WTC11 (cell line): ENCODE measurements at regions not wholly inside any gene's neighbourhood (a gene's known extent, or its start where the extent isn't known, plus 50 kb on each side); places are given as distances from the start of the nearest gene placed in this dataset.
"Not testable (repeated sequence)": the region's sequence is repeated elsewhere in the genome, so short reads cannot be mapped to it uniquely, and the experiment has no call there.

Source experiments
- ATAC-seq: fragments of 200-7000 bp; cut with Tn5 transposase; 2 replicates; pipeline ENCODE4 v1.10.0; 2021; ENCODE audit warnings: mild to moderate bottlenecking, moderate library complexity
- CTCF ChIA-PET: fragments of 300-600 bp; sonication (Branson Sonifier 250); formaldehyde crosslinking; loops from one replicate; lab custom pipeline; 2021; ENCODE audit warnings: antibody characterized with exemption; lab: Charles Lee
- POLR2A ChIA-PET: fragments of 350-600 bp; sonication (Branson Sonifier 250); formaldehyde crosslinking; loops from one replicate; lab custom pipeline; 2021; ENCODE audit warnings: antibody characterized with exemption; lab: Charles Lee
- DNase-seq: peaks from one replicate; pipeline ENCODE4 v3.0.0; 2021; ENCODE audit warnings: low spot score
- H3K27ac Mint-ChIP-seq: 2 replicates; pipeline ENCODE4 v1.8.0; 2021; ENCODE audit warnings: mixed read lengths
- H3K27me3 Mint-ChIP-seq: 2 replicates; pipeline ENCODE4 v1.8.0; 2021; ENCODE audit warnings: low read depth, mild to moderate bottlenecking, moderate library complexity, mixed read lengths
- H3K36me3 Mint-ChIP-seq: 2 replicates; pipeline ENCODE4 v1.8.0; 2021; ENCODE audit warnings: mixed read lengths
- H3K4me1 Mint-ChIP-seq: 2 replicates; pipeline ENCODE4 v1.8.0; 2022; ENCODE audit warnings: mixed read lengths
- H3K4me3 Mint-ChIP-seq: 2 replicates; pipeline ENCODE4 v1.8.0; 2021; ENCODE audit warnings: mild to moderate bottlenecking, moderate library complexity, mixed read lengths
- H3K9me3 Mint-ChIP-seq: 2 replicates; pipeline ENCODE4 v1.8.0; 2021; ENCODE audit warnings: mixed read lengths
- E2F1 ChIP-seq: sonication (generic); formaldehyde crosslinking; IDR thresholded peaks from 2 replicates; pipeline ENCODE4 v1.8.0; 2022; ENCODE audit warnings: mild to moderate bottlenecking, missing genetic modification reagents
- EMX1 ChIP-seq: fragments of 250-450 bp; sonication (Bioruptor Pico); IDR thresholded peaks from 2 replicates; pipeline ENCODE4 v1.8.0; 2021; ENCODE audit warnings: mild to moderate bottlenecking
- ETV6 ChIP-seq: sonication (generic); formaldehyde crosslinking; IDR thresholded peaks from 2 replicates; pipeline ENCODE4 v1.8.1; 2022; ENCODE audit warnings: mild to moderate bottlenecking, missing genetic modification reagents
- FOXJ3 ChIP-seq: sonication (generic); formaldehyde crosslinking; IDR thresholded peaks from 2 replicates; pipeline ENCODE4 v1.9.0; 2021; ENCODE audit warnings: missing genetic modification reagents, mild to moderate bottlenecking, borderline replicate concordance
- IRF2 ChIP-seq: sonication (generic); formaldehyde crosslinking; IDR thresholded peaks from 2 replicates; pipeline ENCODE4 v1.8.0; 2022; ENCODE audit warnings: low read depth, missing genetic modification reagents, borderline replicate concordance
- NR3C1 ChIP-seq: sonication (generic); formaldehyde crosslinking; conservative IDR thresholded peaks from 2 replicates; pipeline ENCODE4 v1.8.1; 2023; ENCODE audit warnings: low read depth, mild to moderate bottlenecking, missing genetic modification reagents
- PRRX2 ChIP-seq: fragments of 250-450 bp; sonication (Bioruptor Pico); IDR thresholded peaks from 2 replicates; pipeline ENCODE4 v1.8.0; 2021; ENCODE audit warnings: mild to moderate bottlenecking
- RORB ChIP-seq: fragments of 250-450 bp; sonication (Bioruptor Pico); IDR thresholded peaks from 2 replicates; pipeline ENCODE4 v1.9.0; 2021; ENCODE audit warnings: mild to moderate bottlenecking
- SMAD4 ChIP-seq: sonication (generic); formaldehyde crosslinking; IDR thresholded peaks from 2 replicates; pipeline ENCODE4 v1.8.0; 2022; ENCODE audit warnings: mild to moderate bottlenecking, missing genetic modification reagents
- SP1 ChIP-seq: sonication (generic); formaldehyde crosslinking; conservative IDR thresholded peaks from 2 replicates; pipeline ENCODE4 v1.8.1; 2022; ENCODE audit warnings: missing genetic modification reagents
- TCF7 ChIP-seq: sonication (generic); formaldehyde crosslinking; IDR thresholded peaks from 2 replicates; pipeline ENCODE4 v1.8.0; 2022; ENCODE audit warnings: mild to moderate bottlenecking, low read depth, missing genetic modification reagents, moderate library complexity
- TEAD1 ChIP-seq: sonication (generic); formaldehyde crosslinking; IDR thresholded peaks from 2 replicates; pipeline ENCODE4 v1.8.0; 2022; ENCODE audit warnings: mild to moderate bottlenecking, missing genetic modification reagents
- ZNF232 ChIP-seq: sonication (generic); formaldehyde crosslinking; IDR thresholded peaks from 2 replicates; pipeline ENCODE4 v1.8.0; 2022; ENCODE audit warnings: mild to moderate bottlenecking, missing genetic modification reagents
- ZNF281 ChIP-seq: sonication (generic); formaldehyde crosslinking; IDR thresholded peaks from 2 replicates; pipeline ENCODE4 v1.8.0; 2023; ENCODE audit warnings: mild to moderate bottlenecking, missing genetic modification reagents
- ZNF425 ChIP-seq: fragments of 250-450 bp; sonication (Bioruptor Pico); conservative IDR thresholded peaks from 2 replicates; pipeline ENCODE4 v1.9.0; 2021; ENCODE audit warnings: mild to moderate bottlenecking
- ZNF532 ChIP-seq: fragments of 250-450 bp; sonication (Bioruptor Pico); IDR thresholded peaks from 2 replicates; pipeline ENCODE4 v1.9.0; 2021; ENCODE audit warnings: mild to moderate bottlenecking, borderline replicate concordance
- TF ChIP-seq, protein P1 (sequence below): fragments of 250-450 bp; sonication (Bioruptor Pico); IDR thresholded peaks from 2 replicates; pipeline ENCODE4 v1.9.0; 2021; ENCODE audit warnings: mild to moderate bottlenecking
- TF ChIP-seq, protein P2 (sequence below): fragments of 250-450 bp; sonication (Bioruptor Pico); IDR thresholded peaks from 2 replicates; pipeline ENCODE4 v1.9.0; 2021; ENCODE audit warnings: mild to moderate bottlenecking

- ATAC-seq, H3K9me3 Mint-ChIP-seq, H3K27me3 Mint-ChIP-seq, CTCF ChIA-PET, H3K36me3 Mint-ChIP-seq: not testable (repeated sequence)
- H3K4me3 Mint-ChIP-seq, result peak overlapping the region; percentile 78
- H3K27ac Mint-ChIP-seq, result peak overlapping the region; percentile 94
- peaks cover 30% of the 10 kb centered on the region for H3K4me1 Mint-ChIP-seq
- POLR2A ChIA-PET, result interaction anchor here (0.6 kb wide), 1 partner anchor 383 kb away, joined by 3 read pairs; no protein-coding TSS in a partner anchor
- peak; percentile 27 for DNase-seq
- TF ChIP-seq ZNF281, result peak; percentile 69; the same call in 1 of the 2 replicates
Observed at GRCh38 chr7:86340407-86340806, 303.3 kb upstream of the GRM3 start.

- CTCF ChIA-PET, result interaction anchor here (0.6 kb wide), 1 partner anchor 19 kb away, joined by 3 read pairs; no protein-coding TSS in a partner anchor
- TF ChIP-seq, protein P1, sequence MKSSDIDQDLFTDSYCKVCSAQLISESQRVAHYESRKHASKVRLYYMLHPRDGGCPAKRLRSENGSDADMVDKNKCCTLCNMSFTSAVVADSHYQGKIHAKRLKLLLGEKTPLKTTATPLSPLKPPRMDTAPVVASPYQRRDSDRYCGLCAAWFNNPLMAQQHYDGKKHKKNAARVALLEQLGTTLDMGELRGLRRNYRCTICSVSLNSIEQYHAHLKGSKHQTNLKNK (CRISPR knock-in tag), result no peak
- TF ChIP-seq TCF7 (CRISPR knock-in tag), result no peak
- TF ChIP-seq ZNF425 (CRISPR knock-in tag), result no peak
- TF ChIP-seq, protein P2, sequence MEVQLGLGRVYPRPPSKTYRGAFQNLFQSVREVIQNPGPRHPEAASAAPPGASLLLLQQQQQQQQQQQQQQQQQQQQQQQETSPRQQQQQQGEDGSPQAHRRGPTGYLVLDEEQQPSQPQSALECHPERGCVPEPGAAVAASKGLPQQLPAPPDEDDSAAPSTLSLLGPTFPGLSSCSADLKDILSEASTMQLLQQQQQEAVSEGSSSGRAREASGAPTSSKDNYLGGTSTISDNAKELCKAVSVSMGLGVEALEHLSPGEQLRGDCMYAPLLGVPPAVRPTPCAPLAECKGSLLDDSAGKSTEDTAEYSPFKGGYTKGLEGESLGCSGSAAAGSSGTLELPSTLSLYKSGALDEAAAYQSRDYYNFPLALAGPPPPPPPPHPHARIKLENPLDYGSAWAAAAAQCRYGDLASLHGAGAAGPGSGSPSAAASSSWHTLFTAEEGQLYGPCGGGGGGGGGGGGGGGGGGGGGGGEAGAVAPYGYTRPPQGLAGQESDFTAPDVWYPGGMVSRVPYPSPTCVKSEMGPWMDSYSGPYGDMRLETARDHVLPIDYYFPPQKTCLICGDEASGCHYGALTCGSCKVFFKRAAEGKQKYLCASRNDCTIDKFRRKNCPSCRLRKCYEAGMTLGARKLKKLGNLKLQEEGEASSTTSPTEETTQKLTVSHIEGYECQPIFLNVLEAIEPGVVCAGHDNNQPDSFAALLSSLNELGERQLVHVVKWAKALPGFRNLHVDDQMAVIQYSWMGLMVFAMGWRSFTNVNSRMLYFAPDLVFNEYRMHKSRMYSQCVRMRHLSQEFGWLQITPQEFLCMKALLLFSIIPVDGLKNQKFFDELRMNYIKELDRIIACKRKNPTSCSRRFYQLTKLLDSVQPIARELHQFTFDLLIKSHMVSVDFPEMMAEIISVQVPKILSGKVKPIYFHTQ (CRISPR knock-in tag), result no peak
- TF ChIP-seq SP1 (CRISPR knock-in tag), result no peak
- TF ChIP-seq ETV6 (CRISPR knock-in tag), result no peak
- TF ChIP-seq TEAD1, result no peak
- TF ChIP-seq FOXJ3 (CRISPR knock-in tag), result no peak
- TF ChIP-seq RORB (CRISPR knock-in tag), result no peak
- TF ChIP-seq SMAD4 (CRISPR knock-in tag), result no peak
- no peak for TF ChIP-seq IRF2 (CRISPR knock-in tag)
- no peak for TF ChIP-seq NR3C1 (CRISPR knock-in tag)
- TF ChIP-seq E2F1 (CRISPR knock-in tag), result no peak
- no peak for TF ChIP-seq PRRX2 (CRISPR knock-in tag)
- TF ChIP-seq EMX1 (CRISPR knock-in tag), result no peak
- no peak for TF ChIP-seq ZNF532
- TF ChIP-seq ZNF232 (CRISPR knock-in tag), result no peak
- Mint-ChIP-seq H3K27ac (peak overlapping the region; percentile 85), H3K4me3 (peak overlapping the region; percentile 78; the same call in 1 of the 2 replicates), H3K27me3 (no peaks in the 10 kb centered on the region), H3K4me1 (peaks cover 30% of the 10 kb centered on the region), H3K9me3 (no peaks in the 10 kb centered on the region), H3K36me3 (peaks cover 3% of the 10 kb centered on the region)
- POLR2A ChIA-PET, result no interaction called here
- DNase-seq (no peak), ATAC-seq (peak; percentile 65)
Observed at GRCh38 chr7:86339051-86339450, 304.7 kb upstream of the GRM3 start.
